NB4 (cell line): ENCODE measurements at regions not wholly inside any gene's neighbourhood (a gene's known extent, or its start where the extent isn't known, plus 50 kb on each side); places are given as distances from the start of the nearest gene placed in this dataset.

Source experiments
- DNase-seq: peaks from one replicate; pipeline ENCODE4 v3.0.0; 2010; ENCODE audit warnings: low read depth
- H3K4me3 ChIP-seq: one replicate; pipeline ENCODE4 v1.5.1; 2011; ENCODE audit warnings: mild to moderate bottlenecking, low read depth, low read length, moderate library complexity
- CTCF ChIP-seq: IDR thresholded peaks from one replicate; pipeline ENCODE4 v1.5.1; 2012; ENCODE audit warnings: low read depth, low read length
- MAX ChIP-seq: IDR thresholded peaks from 2 replicates; pipeline ENCODE4 v1.6.1; 2011; ENCODE audit warnings: low read depth, low read length
- MYC ChIP-seq: IDR thresholded peaks from 2 replicates; pipeline ENCODE4 v1.6.1; 2011; ENCODE audit warnings: low read depth, low read length
- POLR2A ChIP-seq: IDR thresholded peaks from 2 replicates; pipeline ENCODE4 v1.6.1; 2011; ENCODE audit warnings: mild to moderate bottlenecking; ENCODE audit not compliant: insufficient read length; ENCODE audit errors: extremely low read depth

- no peak overlapping the region for H3K4me3 ChIP-seq
- TF ChIP-seq POLR2A (no peak), MAX (no peak), MYC (no peak), CTCF (no peak)
- DNase-seq: no peak
These were observed 78.2 kb downstream of the GPR88 start for GRCh38 chr1:100616121-100616621.

DNA sequence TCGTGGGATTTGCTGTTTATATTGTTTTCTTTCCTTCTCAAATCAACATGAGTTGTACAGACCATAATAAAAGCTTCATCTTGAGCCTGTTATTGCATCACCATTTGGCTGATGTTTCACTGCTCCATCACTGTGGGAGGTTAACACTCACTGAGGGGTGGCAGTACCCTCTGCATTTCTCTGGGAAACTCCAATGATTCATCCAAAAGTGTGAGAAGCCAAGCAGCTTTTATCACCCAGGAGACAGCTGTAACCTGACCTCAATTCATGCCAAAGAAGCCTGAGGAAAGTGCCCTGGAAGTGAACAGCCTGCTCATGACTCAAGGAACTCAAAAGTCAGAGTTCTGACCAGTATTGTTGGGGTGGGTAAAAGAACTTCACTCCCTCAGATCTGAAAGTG lies 84.1 kb downstream of the GPR88 start:
- no peak overlapping the region for H3K4me3 ChIP-seq
- DNase-seq: peak; percentile 37
- no peak for TF ChIP-seq MYC
- no peak for TF ChIP-seq MAX
- no peak for TF ChIP-seq POLR2A
- TF ChIP-seq CTCF: no peak

- no peak overlapping the region for H3K4me3 ChIP-seq
- DNase-seq: no peak
- TF ChIP-seq MAX (no peak), POLR2A (no peak), CTCF (no peak), MYC (no peak)
These were observed 84.6 kb downstream of the GPR88 start for GRCh38 chr1:100622506-100622905.

DNA sequence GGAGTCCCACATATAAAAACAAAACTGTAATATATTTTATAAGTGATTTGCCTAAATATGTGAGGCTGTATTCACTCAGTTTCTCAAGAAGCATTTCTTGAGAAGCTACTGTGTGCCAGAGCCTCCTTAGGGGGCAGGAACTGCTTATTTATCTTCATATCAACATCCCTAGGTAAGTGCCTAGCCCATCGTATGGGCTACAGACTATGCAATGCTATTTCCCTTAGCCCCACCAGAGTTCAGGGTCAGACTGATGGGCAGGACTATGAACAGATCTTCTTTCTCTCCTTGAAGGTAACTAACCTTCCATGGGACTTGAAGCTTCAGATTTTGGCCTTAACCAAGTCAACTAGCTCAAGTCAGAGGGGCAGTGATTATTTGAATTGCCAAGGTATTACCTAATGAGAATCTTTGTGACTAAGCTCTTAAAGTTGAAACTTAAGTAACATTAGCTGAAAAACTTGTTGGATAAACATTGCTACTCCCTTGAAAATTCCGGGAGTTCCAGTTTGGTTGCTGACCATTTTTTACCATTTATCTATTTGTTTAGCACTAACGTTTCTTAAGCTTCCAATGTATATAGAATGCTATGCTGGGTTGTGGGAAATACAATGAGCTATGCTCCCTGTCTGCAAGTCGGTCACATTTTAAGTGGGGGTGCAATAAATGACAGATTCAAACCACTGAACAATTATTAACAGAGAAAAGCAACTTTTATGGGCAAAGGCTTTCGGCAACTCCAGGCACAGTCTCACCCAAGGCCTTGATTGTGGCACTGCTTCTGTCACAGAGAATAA lies 85.2 kb downstream of the GPR88 start:
- TF ChIP-seq MYC (no peak), POLR2A (no peak), CTCF (no peak), MAX (no peak)
- DNase-seq: no peak
- no peak overlapping the region for H3K4me3 ChIP-seq

- TF ChIP-seq MYC (no peak), CTCF (no peak), MAX (no peak), POLR2A (no peak)
- H3K4me3 ChIP-seq: no peak overlapping the region
- no peak for DNase-seq
These were observed 87.1 kb downstream of the GPR88 start for GRCh38 chr1:100624886-100625610.
